VCaP (cell line): ENCODE measurements at regions not wholly inside any gene's neighbourhood (a gene's known extent, or its start where the extent isn't known, plus 50 kb on each side); places are given as distances from the start of the nearest gene placed in this dataset.
"Not testable (repeated sequence)": the region's sequence is repeated elsewhere in the genome, so short reads cannot be mapped to it uniquely, and the experiment has no call there.

Source experiments
- H3K27ac ChIP-seq: fragments of 450-650 bp; 2 replicates; pipeline ENCODE4 v1.5.1; 2017
- TF ChIP-seq, protein P1 (sequence below): fragments of 450-650 bp; conservative IDR thresholded peaks from 2 replicates; pipeline ENCODE4 v1.5.1; 2017; ENCODE audit warnings: mild to moderate bottlenecking, moderate library complexity

DNA sequence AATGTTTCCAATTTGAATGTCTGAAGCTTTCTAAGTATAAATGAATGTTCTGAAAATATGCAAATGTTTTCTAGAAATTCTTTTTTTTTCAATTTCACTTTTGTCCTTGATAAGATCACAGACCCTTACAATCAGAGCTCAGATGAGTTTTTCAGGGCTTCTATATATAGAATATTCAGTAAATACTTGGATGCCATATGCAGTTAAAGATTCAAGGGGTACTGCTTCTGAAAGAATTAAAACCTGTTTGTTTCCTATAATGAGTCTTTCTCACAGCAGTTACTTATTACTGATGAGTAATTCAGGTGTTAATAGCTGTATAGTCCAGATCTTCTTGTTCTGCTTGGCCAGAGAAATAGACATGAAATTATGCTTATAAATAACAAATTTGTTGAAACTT lies 812.6 kb downstream of the ZPLD1 start:
- H3K27ac ChIP-seq, result no peak overlapping the region
- TF ChIP-seq, protein P1, sequence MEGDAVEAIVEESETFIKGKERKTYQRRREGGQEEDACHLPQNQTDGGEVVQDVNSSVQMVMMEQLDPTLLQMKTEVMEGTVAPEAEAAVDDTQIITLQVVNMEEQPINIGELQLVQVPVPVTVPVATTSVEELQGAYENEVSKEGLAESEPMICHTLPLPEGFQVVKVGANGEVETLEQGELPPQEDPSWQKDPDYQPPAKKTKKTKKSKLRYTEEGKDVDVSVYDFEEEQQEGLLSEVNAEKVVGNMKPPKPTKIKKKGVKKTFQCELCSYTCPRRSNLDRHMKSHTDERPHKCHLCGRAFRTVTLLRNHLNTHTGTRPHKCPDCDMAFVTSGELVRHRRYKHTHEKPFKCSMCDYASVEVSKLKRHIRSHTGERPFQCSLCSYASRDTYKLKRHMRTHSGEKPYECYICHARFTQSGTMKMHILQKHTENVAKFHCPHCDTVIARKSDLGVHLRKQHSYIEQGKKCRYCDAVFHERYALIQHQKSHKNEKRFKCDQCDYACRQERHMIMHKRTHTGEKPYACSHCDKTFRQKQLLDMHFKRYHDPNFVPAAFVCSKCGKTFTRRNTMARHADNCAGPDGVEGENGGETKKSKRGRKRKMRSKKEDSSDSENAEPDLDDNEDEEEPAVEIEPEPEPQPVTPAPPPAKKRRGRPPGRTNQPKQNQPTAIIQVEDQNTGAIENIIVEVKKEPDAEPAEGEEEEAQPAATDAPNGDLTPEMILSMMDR, result no peak

DNA sequence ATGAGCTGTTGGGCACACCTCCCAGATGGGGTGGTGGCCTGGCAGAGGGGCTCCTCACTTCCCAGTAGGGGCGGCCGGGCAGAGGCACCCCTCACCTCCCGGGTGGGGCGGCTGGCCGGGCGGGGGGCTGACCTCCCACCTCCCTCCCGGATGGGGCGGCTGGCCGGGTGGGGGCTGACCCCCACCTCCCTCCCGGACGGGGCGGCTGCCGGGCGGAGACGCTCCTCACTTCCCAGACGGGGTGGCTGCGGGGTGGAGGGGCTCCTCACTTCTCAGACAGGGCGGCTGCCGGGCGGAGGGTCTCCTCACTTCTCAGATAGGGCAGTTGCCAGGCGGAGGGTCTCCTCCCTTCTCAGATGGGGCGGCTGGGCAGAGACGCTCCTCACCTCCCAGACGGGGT lies 820.0 kb downstream of the ZPLD1 start:
- H3K27ac ChIP-seq, result not testable (repeated sequence)

DNA sequence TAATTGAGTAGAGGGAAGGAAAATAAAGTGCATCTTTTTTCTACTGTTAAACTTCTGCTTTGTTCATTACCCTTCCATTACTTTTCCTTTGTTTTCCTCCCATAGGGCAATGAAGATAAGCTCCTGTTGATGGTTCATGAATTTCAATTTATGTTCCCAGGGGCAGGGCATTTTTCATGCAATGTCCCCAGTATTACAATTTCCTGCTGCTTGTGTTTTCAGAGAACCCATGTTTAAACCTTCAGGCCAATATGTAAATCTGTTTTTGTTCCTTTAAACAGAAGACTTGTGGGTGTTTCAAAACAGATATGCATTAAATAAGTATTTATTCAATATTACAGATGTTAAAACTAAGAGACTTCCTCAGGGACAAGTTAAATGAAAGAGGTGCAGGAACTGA lies 834.5 kb downstream of the ZPLD1 start:
- H3K27ac ChIP-seq, result no peak overlapping the region
- TF ChIP-seq, protein P1, result no peak

DNA sequence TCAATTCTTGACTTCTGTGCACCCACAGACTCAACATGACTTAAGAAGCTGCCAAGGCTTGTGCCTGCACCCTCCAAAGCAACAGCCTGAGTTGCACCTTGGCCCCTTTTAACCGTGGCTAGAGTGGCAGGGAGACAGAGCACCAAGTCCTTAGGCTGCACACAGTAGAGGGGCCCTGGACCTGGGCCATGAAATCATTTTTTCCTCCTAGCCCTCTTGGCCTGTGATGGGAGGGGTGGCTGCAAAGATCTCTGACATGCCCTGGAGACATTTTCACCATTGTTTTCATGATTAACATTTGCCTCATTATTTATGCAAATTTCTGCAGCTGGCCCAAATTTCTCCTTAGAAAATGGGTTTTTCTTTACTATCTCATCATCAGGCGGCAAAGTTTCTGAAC lies 836.8 kb downstream of the ZPLD1 start:
- TF ChIP-seq, protein P1, result no peak
- H3K27ac ChIP-seq, result no peak overlapping the region

DNA sequence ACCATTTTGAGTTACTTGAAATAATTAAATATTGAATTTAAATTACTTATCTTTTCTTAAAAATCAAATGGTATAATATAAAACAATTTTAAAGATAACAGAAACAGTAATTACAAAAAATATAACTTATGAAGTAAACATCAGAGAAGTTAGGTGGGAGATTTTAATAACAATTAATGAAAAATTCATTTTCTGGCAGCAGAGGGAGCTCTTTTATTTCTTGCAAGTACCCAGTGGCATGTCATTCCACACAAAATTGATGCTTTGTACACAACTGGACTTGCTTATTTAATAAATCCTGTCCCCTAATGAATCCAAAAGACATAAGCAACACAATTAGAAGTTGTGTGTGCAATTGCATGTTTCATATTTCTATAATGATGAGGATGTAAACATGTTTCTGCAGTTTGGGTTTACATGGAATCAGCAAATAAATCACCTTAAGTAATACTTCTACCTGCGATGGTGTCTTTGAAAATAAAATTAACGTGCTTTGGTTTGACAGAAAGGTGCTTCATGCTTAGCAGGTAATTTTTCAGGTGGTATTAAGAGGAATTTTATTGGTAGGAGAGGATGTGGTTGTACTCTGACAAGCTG lies 861.3 kb downstream of the ZPLD1 start:
- TF ChIP-seq, protein P1, result peak; percentile 75
- H3K27ac ChIP-seq, result no peak overlapping the region

DNA sequence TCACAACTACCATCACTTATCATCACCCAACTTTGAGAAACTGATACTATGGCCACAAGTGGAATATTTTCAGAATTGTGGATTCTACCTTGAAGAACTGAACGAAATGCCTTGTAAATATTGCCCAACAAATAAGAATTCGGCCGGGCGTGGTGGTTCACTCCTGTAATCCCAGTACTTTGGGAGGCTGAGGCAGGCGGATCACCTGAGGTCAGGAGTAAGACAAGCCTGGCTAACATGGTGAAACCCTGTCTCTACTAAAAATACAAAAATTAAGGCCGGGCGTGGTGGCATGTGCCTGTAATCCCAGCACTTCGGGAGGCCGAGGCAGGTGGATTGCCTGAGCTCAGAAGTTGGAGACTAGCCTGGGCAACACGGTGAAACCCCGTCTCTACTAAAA lies 862.7 kb downstream of the ZPLD1 start:
- not testable (repeated sequence) for H3K27ac ChIP-seq

DNA sequence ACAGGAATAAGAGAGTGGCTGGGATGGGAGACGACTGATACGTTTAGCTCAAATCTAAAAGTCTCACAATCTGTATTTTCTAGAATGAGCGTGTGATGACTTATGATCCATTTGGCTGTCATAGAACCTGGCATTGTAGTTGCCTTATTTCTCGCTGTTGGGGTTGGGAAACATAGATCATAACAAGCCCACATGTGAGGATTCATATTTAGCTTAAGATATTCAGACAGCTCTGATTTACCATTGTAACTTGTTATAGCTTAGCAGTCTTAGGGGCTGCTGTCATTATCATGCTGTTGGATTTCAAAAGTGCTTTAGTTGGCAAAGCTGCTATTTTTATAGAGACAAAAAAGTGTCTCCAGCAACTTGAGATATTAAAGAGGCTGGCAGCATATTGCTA lies 871.3 kb downstream of the ZPLD1 start:
- no peak overlapping the region for H3K27ac ChIP-seq
- TF ChIP-seq, protein P1, result no peak

DNA sequence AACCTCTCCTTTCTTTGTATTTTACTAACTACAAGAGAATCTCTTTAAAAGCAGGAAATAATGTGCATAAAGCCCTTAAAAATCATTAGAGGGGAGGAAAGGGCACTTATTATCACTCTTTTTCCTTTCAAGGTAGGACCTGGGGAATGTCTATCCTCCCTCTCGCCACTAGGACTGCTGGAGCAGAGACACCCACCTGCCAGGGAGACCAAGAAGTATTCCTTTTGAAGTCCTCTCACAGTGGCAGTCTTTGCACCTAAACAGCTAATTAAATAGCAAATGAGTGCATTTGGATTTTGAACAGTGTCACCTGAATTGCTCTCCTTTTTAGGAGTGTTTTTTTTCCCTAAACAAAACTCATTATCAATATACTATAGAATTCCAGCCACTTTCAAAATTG lies 874.1 kb downstream of the ZPLD1 start:
- no peak overlapping the region for H3K27ac ChIP-seq
- TF ChIP-seq, protein P1, result no peak; the same call in 1 of the 2 replicates

DNA sequence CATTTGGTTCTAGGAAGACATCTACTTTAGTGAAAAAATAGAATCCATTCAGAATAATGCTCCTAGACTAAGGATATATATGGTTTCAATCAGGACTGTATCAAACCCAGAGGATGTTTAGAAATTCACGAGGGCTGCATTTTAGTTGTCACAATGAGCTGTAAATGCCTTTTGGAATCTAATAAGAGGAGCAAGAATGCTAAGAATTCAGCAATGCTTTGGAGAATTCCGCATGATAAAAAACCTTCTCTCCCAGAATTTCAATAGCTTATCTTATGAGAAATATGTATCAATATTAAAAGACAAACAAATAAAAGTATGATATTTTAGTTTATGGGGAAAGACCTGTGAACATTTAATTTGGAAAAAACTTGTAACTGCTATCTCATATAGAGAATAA lies 885.1 kb downstream of the ZPLD1 start:
- TF ChIP-seq, protein P1, result no peak
- H3K27ac ChIP-seq, result no peak overlapping the region
